ENCODE measurements at regions not wholly inside any gene's neighbourhood (a gene's known extent, or its start where the extent isn't known, plus 50 kb on each side); places are given as distances from the start of the nearest gene placed in this dataset.

DNA sequence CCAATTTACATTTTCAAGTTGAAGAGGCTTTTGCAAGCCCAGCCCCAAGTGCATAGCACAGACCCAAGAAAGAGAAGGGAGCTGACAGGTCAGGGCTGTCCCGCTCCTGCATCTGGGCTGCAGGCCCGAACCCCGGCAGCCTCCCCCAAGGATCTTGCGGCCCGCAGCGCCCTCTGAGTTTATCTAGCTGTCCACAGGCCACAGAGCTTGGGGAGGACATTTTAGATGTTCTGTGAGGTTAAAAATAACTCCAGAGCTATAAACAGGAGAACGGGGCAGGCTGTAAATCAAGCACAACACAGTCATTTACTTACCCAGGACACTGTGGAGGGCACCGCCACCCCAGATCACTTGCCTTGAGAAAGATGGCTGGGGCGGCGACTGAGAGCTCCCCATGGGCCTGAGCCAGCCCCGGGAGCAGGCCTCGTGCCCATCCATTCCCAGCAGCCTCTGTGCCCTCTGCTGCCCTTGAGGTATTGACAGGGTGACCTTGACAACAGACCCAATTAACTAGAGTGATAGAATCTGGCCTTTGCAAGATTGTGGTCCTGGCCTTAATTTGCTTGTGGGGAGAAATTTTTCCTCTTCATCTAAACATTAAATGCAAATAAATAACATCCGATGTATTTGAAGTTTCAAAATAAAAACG is 563.0 kb downstream of the TCERG1L start:
- TF ChIP-seq EZH2 (IDR thresholded peaks at IDR 0.05; ENCODE audit: insufficient read depth, poor library complexity, severe bottlenecking), result no peak
- TF ChIP-seq EZH2phosphoT487 (IDR thresholded peaks at IDR 0.05; ENCODE audit: insufficient read depth, low read depth), result no peak

Measured in GM23248 (cell line).